ENCODE measurements at regions not wholly inside any gene's neighbourhood (a gene's known extent, or its start where the extent isn't known, plus 50 kb on each side); places are given as distances from the start of the nearest gene placed in this dataset.

DNA sequence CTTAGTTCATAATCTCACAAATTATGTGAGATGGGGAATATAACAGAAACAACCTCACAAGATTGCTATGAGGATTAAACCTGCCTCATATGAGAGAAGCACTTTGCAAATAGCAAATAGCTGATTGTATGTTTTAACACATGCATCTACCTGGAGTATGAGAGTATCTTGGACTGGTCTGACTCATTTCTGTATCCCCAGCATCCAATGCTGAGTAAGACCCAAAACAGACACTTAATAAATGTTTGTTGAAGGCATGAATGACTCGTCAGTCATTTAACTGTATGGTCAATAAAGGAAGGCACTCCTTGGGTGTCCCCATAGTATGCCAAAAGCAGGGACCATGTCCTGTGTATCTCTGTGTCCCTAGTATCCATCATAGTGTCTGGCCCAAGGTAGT, 350.9 kb upstream of the F9 start:
- DNase-seq, result no peak
- peaks cover 19% of the 10 kb centered on the region for H3K9me3 Mint-ChIP-seq
- no peaks in the 10 kb centered on the region for H3K27me3 Mint-ChIP-seq (ENCODE audit: low read depth, poor library complexity)
- TF ChIP-seq, protein P1, sequence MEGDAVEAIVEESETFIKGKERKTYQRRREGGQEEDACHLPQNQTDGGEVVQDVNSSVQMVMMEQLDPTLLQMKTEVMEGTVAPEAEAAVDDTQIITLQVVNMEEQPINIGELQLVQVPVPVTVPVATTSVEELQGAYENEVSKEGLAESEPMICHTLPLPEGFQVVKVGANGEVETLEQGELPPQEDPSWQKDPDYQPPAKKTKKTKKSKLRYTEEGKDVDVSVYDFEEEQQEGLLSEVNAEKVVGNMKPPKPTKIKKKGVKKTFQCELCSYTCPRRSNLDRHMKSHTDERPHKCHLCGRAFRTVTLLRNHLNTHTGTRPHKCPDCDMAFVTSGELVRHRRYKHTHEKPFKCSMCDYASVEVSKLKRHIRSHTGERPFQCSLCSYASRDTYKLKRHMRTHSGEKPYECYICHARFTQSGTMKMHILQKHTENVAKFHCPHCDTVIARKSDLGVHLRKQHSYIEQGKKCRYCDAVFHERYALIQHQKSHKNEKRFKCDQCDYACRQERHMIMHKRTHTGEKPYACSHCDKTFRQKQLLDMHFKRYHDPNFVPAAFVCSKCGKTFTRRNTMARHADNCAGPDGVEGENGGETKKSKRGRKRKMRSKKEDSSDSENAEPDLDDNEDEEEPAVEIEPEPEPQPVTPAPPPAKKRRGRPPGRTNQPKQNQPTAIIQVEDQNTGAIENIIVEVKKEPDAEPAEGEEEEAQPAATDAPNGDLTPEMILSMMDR (IDR thresholded peaks at IDR 0.05), result no peak
- H3K36me3 Mint-ChIP-seq (ENCODE audit: low read depth), result peaks cover 5% of the 10 kb centered on the region
- H3K4me1 Mint-ChIP-seq, result no peaks in the 10 kb centered on the region
- H3K4me3 Mint-ChIP-seq, result no peak overlapping the region
- no peak overlapping the region for H3K27ac Mint-ChIP-seq

DNA sequence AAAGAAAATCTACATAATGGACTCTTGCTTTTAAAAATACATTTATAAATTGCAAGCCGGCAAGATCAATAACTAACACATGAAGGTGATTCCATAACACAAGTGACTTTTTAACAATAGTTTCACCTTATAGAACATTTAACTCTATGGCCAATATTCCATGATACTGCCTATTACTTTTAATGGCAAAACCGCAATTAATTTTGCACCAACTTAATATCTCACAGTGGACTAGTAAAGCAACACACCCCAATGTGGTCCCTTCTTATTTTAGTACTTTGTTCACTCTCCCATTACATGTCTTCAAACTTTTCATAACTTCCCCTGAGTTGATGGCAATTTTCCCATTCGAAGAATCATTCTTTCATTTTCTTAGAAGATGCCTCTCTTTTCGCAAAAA, 351.6 kb upstream of the F9 start:
- TF ChIP-seq, protein P1 (IDR thresholded peaks at IDR 0.05), result no peak
- Mint-ChIP-seq H3K4me3 (no peak overlapping the region), H3K27ac (no peak overlapping the region), H3K9me3 (peaks cover 19% of the 10 kb centered on the region), H3K4me1 (no peaks in the 10 kb centered on the region), H3K36me3 (ENCODE audit: low read depth) (peaks cover 5% of the 10 kb centered on the region), H3K27me3 (ENCODE audit: low read depth, poor library complexity) (no peaks in the 10 kb centered on the region)
- no peak for DNase-seq

- no peaks in the 10 kb centered on the region for H3K4me1 Mint-ChIP-seq
- peaks cover 19% of the 10 kb centered on the region for H3K9me3 Mint-ChIP-seq
- no peak overlapping the region for H3K27ac Mint-ChIP-seq
- no peak overlapping the region for H3K4me3 Mint-ChIP-seq
- no peak for DNase-seq
- H3K27me3 Mint-ChIP-seq (ENCODE audit: low read depth, poor library complexity), result peaks cover 9% of the 10 kb centered on the region
- TF ChIP-seq, protein P1 (IDR thresholded peaks at IDR 0.05), result no peak
- peaks cover 5% of the 10 kb centered on the region for H3K36me3 Mint-ChIP-seq (ENCODE audit: low read depth)
Observed at GRCh38 chrX:139172731-139173130, 357.8 kb upstream of the F9 start.

GRCh38 chrX:139170526-139171173, 359.9 kb upstream of the F9 start:
- Mint-ChIP-seq H3K36me3 (ENCODE audit: low read depth) (no peaks in the 10 kb centered on the region), H3K27me3 (ENCODE audit: low read depth, poor library complexity) (peaks cover 9% of the 10 kb centered on the region), H3K9me3 (peaks cover 4% of the 10 kb centered on the region), H3K4me3 (no peak overlapping the region), H3K27ac (no peak overlapping the region), H3K4me1 (no peaks in the 10 kb centered on the region)
- DNase-seq, result no peak
- TF ChIP-seq, protein P1 (IDR thresholded peaks at IDR 0.05), result no peak

- Mint-ChIP-seq H3K4me3 (no peak overlapping the region), H3K9me3 (no peaks in the 10 kb centered on the region), H3K27me3 (ENCODE audit: low read depth, poor library complexity) (peaks cover 6% of the 10 kb centered on the region), H3K4me1 (no peaks in the 10 kb centered on the region), H3K36me3 (ENCODE audit: low read depth) (no peaks in the 10 kb centered on the region), H3K27ac (no peak overlapping the region)
- DNase-seq, result no peak
- TF ChIP-seq, protein P1 (IDR thresholded peaks at IDR 0.05), result no peak
Observed at GRCh38 chrX:139167282-139167681, 363.3 kb upstream of the F9 start.

DNA sequence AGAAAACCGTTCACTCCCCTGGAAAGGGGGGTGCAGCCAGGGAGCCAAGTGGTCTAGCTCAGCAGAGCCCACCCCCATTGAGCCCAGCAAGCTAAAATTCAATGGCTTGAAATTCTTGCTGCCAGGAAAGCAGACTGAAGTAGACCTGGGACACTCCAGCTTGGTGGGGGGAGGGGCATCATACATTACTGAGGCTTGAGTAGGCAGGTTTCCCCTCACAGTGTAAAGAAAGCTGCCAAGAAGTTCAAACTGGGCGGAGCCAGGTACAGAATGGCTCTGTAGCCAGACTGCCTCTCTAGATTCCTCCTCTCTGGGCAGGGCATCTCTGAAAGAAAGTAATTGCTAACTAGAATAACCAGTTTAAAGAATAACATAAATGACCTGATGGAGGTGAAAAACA, 372.3 kb upstream of the F9 start:
- Mint-ChIP-seq H3K4me1 (no peaks in the 10 kb centered on the region), H3K36me3 (ENCODE audit: low read depth) (no peaks in the 10 kb centered on the region), H3K27ac (no peak overlapping the region), H3K4me3 (no peak overlapping the region), H3K27me3 (ENCODE audit: low read depth, poor library complexity) (peaks cover 10% of the 10 kb centered on the region), H3K9me3 (peaks cover 39% of the 10 kb centered on the region)
- DNase-seq, result no peak
- TF ChIP-seq, protein P1 (IDR thresholded peaks at IDR 0.05), result no peak
